ENCODE measurements at regions not wholly inside any gene's neighbourhood (a gene's known extent, or its start where the extent isn't known, plus 50 kb on each side); places are given as distances from the start of the nearest gene placed in this dataset.

DNA sequence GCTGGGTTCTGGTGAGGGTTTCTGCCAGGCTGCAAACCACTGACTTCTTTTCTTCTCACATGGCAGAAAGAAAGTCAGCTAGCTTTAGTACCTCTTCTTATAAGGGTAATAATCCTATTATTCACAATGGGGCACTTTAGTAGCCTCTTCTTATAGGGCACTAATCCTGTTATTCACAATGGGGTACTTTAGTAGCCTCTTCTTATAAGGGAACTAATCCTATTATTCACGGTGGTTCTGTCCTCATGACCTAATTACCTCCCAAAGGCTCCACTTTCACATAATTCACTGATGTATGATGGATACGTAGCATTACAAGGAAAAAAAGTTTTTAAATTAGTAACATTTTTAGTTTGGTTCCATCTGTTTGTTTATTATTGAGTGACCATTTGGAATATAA is 671.3 kb downstream of the NSUN3 start:
- H3K36me3 ChIP-seq (ENCODE audit: control insufficient read depth in 1 of 2, insufficient read depth in 2 of 2, low read length in 2 of 2) = no peaks in the 10 kb centered on the region
- DNase-seq (ENCODE audit: low read depth, low spot score) = no peak
- H3K4me3 ChIP-seq (replicated peaks in 1 of 2; ENCODE audit: low read depth in 1 of 2, low read length in 2 of 2) = no peak overlapping the region
- no peaks in the 10 kb centered on the region for H3K79me2 ChIP-seq (ENCODE audit: insufficient read depth, low read length)
- CTCF ChIA-PET = no interaction called here
- RAD21 ChIA-PET (ENCODE audit: low non-redundant PET in 1 of 2, low total read pairs in 2 of 2, uncharacterized antibody in 2 of 2, unreplicated experiment in 2 of 2) = no interaction called here
- H3K9me3 ChIP-seq (ENCODE audit: control insufficient read depth in 1 of 2, insufficient read depth in 1 of 2, low read depth in 1 of 2, low read length in 2 of 2) = peaks cover 7 to 9% of the 10 kb centered on the region in 2 experiments; a peak in 2 of 4 replicates
- no peak overlapping the region for H3K9ac ChIP-seq (ENCODE audit: low read length)
- H3K27me3 ChIP-seq (ENCODE audit: insufficient read depth, low read length) = no peaks in the 10 kb centered on the region
- H3K4me2 ChIP-seq (ENCODE audit: low read length) = no peak overlapping the region
- no TSS peak for BruUV-seq (replicated peaks)
- POLR2A ChIA-PET = no interaction called here
- no peak overlapping the region for H2AFZ ChIP-seq (ENCODE audit: low read depth, low read length, poor library complexity, severe bottlenecking)
- no peaks in the 10 kb centered on the region for H3K9me2 ChIP-seq (ENCODE audit: insufficient read depth)
- TF ChIP-seq, protein P1, sequence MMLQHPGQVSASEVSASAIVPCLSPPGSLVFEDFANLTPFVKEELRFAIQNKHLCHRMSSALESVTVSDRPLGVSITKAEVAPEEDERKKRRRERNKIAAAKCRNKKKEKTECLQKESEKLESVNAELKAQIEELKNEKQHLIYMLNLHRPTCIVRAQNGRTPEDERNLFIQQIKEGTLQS (IDR thresholded peaks at IDR 0.05) = no peak
- TF ChIP-seq FOSL1 (IDR thresholded peaks at IDR 0.05; ENCODE audit: low read depth) = no peak
- TF ChIP-seq EGR1 (IDR thresholded peaks at IDR 0.05; ENCODE audit: low read depth) = no peak
- no peak for TF ChIP-seq POLR2A (IDR thresholded peaks at IDR 0.05; ENCODE audit: borderline replicate concordance, extremely low read depth, insufficient read depth, insufficient read length)
- TF ChIP-seq, protein P2, sequence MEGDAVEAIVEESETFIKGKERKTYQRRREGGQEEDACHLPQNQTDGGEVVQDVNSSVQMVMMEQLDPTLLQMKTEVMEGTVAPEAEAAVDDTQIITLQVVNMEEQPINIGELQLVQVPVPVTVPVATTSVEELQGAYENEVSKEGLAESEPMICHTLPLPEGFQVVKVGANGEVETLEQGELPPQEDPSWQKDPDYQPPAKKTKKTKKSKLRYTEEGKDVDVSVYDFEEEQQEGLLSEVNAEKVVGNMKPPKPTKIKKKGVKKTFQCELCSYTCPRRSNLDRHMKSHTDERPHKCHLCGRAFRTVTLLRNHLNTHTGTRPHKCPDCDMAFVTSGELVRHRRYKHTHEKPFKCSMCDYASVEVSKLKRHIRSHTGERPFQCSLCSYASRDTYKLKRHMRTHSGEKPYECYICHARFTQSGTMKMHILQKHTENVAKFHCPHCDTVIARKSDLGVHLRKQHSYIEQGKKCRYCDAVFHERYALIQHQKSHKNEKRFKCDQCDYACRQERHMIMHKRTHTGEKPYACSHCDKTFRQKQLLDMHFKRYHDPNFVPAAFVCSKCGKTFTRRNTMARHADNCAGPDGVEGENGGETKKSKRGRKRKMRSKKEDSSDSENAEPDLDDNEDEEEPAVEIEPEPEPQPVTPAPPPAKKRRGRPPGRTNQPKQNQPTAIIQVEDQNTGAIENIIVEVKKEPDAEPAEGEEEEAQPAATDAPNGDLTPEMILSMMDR (IDR thresholded peaks at IDR 0.05 in 2 of 3, conservative IDR thresholded peaks at IDR 0.05 in 1 of 3; ENCODE audit: borderline replicate concordance in 1 of 3, insufficient read depth in 1 of 3, low read depth in 2 of 3, low read length in 2 of 3) = no peak
- TF ChIP-seq, protein P3, sequence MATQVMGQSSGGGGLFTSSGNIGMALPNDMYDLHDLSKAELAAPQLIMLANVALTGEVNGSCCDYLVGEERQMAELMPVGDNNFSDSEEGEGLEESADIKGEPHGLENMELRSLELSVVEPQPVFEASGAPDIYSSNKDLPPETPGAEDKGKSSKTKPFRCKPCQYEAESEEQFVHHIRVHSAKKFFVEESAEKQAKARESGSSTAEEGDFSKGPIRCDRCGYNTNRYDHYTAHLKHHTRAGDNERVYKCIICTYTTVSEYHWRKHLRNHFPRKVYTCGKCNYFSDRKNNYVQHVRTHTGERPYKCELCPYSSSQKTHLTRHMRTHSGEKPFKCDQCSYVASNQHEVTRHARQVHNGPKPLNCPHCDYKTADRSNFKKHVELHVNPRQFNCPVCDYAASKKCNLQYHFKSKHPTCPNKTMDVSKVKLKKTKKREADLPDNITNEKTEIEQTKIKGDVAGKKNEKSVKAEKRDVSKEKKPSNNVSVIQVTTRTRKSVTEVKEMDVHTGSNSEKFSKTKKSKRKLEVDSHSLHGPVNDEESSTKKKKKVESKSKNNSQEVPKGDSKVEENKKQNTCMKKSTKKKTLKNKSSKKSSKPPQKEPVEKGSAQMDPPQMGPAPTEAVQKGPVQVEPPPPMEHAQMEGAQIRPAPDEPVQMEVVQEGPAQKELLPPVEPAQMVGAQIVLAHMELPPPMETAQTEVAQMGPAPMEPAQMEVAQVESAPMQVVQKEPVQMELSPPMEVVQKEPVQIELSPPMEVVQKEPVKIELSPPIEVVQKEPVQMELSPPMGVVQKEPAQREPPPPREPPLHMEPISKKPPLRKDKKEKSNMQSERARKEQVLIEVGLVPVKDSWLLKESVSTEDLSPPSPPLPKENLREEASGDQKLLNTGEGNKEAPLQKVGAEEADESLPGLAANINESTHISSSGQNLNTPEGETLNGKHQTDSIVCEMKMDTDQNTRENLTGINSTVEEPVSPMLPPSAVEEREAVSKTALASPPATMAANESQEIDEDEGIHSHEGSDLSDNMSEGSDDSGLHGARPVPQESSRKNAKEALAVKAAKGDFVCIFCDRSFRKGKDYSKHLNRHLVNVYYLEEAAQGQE (IDR thresholded peaks at IDR 0.05; ENCODE audit: low read depth) = no peak
- TF ChIP-seq YY1 (IDR thresholded peaks at IDR 0.05; ENCODE audit: extremely low read depth, insufficient replicate concordance, low read depth, low read length) = no peak
- TF ChIP-seq, protein P4, sequence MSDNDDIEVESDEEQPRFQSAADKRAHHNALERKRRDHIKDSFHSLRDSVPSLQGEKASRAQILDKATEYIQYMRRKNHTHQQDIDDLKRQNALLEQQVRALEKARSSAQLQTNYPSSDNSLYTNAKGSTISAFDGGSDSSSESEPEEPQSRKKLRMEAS (IDR thresholded peaks at IDR 0.05) = no peak
- no peak for TF ChIP-seq ELF1 (IDR thresholded peaks at IDR 0.05; ENCODE audit: borderline replicate concordance, low read depth)
- no peak for TF ChIP-seq EZH2 (IDR thresholded peaks at IDR 0.05)
- no peak for TF ChIP-seq EZH2phosphoT487 (IDR thresholded peaks at IDR 0.05; ENCODE audit: borderline replicate concordance)
- no peak for TF ChIP-seq RAD21 (IDR thresholded peaks at IDR 0.05; ENCODE audit: low read depth)
- TF ChIP-seq ZNF274 (IDR thresholded peaks at IDR 0.05; ENCODE audit: low read depth, low read length) = no peak
- ATAC-seq = no peak
- no peaks in the 10 kb centered on the region for H3K4me1 ChIP-seq (ENCODE audit: control insufficient read depth in 1 of 2, insufficient read depth in 2 of 2, low read length in 2 of 2)
- H3K27ac ChIP-seq (ENCODE audit: low read depth, low read length) = no peak overlapping the region
- intact Hi-C loops (cut with micrococcal nuclease) = no loop called here
- H4K20me1 ChIP-seq (ENCODE audit: insufficient read depth) = no peaks in the 10 kb centered on the region
